ENCODE measurements at regions not wholly inside any gene's neighbourhood (a gene's known extent, or its start where the extent isn't known, plus 50 kb on each side); places are given as distances from the start of the nearest gene placed in this dataset.
"Not testable (repeated sequence)": the region's sequence is repeated elsewhere in the genome, so short reads cannot be mapped to it uniquely, and the experiment has no call there.

GRCh38 chr14:106538201-106538600, 1011.8 kb downstream of the TMEM121 start:
- H3K27me3 ChIP-seq (ENCODE audit: insufficient read depth, low read length): peaks cover 2% of the 10 kb centered on the region
- H3K4me1 ChIP-seq (ENCODE audit: insufficient read depth, low read length): peaks cover 7% of the 10 kb centered on the region
- H3K4me3 ChIP-seq (ENCODE audit: low read length): no peak overlapping the region
- H3K9me3 ChIP-seq (ENCODE audit: low read depth, low read length): no peaks in the 10 kb centered on the region

DNA sequence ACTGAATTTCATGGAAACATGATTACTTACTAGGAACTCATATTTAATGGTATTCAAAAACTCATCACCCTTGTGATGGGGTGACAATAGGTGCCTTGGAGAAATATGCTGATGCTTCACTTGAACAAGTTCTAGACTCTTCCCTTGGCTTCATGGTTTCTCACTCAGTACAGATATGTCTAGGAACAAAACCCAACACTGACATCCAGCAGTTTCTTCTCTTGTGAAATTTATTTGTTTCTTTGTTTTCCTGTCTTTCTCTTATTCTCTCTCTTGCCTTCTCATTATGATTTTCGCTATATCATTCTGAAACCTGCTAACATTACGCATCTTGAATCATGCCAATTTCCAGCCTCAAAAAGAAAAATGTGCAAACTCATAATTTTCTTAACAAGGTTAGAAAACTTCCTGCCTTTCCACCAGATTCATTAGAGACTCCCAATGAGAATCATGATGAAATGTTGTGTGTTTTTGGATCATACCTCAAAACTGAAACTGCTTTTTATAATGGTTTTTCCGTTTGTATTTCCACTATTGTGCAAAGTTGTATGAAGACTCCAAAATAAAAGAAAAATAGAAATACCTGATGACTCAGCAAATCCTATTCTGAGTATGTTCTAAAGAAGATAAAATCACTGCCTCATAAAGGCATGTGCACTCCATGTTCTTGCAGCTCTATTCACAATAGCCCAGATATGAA, 1021.5 kb downstream of the TMEM121 start:
- Histone ChIP-seq H3K4me1 (ENCODE audit: insufficient read depth, low read length) (no peaks in the 10 kb centered on the region), H3K27me3 (ENCODE audit: insufficient read depth, low read length) (no peaks in the 10 kb centered on the region), H3K9me3 (ENCODE audit: low read depth, low read length) (no peaks in the 10 kb centered on the region), H3K4me3 (ENCODE audit: low read length) (no peak overlapping the region)

DNA sequence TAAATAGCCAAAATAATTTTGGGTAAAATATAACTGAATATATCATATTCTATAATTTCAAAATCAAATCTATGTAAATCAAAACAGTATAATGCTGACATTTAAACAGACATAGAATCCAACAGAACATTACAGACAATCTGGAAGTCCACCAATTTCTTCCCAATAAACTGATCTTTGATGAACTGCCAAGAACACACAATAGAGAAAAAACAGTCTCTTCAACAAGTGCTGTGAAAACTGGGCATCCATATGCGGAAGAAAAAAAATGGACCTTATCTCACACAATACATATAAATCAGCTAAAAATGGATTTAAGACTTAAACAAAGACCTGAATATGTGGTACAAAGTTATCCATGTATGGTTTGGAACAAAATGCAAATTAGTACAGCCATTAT, 1022.7 kb downstream of the TMEM121 start:
- Histone ChIP-seq H3K27me3 (ENCODE audit: insufficient read depth, low read length) (no peaks in the 10 kb centered on the region), H3K4me3 (ENCODE audit: low read length) (no peak overlapping the region), H3K9me3 (ENCODE audit: low read depth, low read length) (no peaks in the 10 kb centered on the region), H3K4me1 (ENCODE audit: insufficient read depth, low read length) (no peaks in the 10 kb centered on the region)

DNA sequence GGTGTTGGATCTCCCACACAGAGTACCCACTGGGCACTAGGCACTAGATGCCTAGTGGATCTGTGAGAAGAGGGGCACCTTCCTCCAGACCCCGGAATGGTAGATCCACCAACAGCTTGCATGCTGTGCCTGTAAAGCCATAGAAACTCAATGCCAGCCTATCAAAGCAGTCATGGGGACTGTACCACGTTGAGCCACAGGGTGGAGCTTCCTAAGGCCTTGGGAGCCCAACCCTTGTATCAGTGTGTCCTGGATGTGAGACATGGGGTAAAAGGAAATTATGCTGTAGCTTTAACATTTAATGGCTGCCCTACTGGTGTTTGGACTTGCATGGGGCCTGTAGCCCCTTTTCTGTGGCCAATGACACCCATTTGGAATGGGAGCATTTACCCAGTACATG, 1024.9 kb downstream of the TMEM121 start:
- Histone ChIP-seq H3K4me1 (ENCODE audit: insufficient read depth, low read length) (no peaks in the 10 kb centered on the region), H3K4me3 (ENCODE audit: low read length) (no peak overlapping the region), H3K27me3 (ENCODE audit: insufficient read depth, low read length) (no peaks in the 10 kb centered on the region), H3K9me3 (ENCODE audit: low read depth, low read length) (no peaks in the 10 kb centered on the region)

- H3K4me3 ChIP-seq (ENCODE audit: low read length); H3K9me3 ChIP-seq (ENCODE audit: low read depth, low read length); H3K27me3 ChIP-seq (ENCODE audit: insufficient read depth, low read length); H3K4me1 ChIP-seq (ENCODE audit: insufficient read depth, low read length): not testable (repeated sequence)
These were observed 1029.8 kb downstream of the TMEM121 start for GRCh38 chr14:106556211-106556610.

- no peaks in the 10 kb centered on the region for H3K9me3 ChIP-seq (ENCODE audit: low read depth, low read length)
- no peaks in the 10 kb centered on the region for H3K4me1 ChIP-seq (ENCODE audit: insufficient read depth, low read length)
- peaks cover 2% of the 10 kb centered on the region for H3K27me3 ChIP-seq (ENCODE audit: insufficient read depth, low read length)
- no peak overlapping the region for H3K4me3 ChIP-seq (ENCODE audit: low read length)
These were observed 1030.4 kb downstream of the TMEM121 start for GRCh38 chr14:106556665-106557289.

DNA sequence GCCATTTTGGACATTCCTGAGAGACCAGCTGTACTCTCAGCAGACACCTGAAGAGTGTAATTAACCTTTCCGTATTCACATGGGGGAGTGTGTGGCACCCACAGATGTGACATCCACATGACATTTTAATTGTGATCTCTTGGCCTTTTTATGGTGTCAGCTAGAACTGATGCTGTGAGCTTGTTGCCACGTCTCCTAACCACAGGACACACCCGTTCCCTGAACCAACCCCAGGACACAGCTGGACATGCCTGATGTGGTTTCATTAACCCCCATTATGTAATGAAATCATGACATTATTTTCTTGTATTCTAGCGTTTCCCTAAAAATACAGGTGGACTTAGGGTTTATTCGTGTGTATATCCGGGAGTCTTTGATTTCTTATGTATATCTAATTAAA, 1036.1 kb downstream of the TMEM121 start:
- H3K4me1 ChIP-seq (ENCODE audit: insufficient read depth, low read length): no peaks in the 10 kb centered on the region
- H3K9me3 ChIP-seq (ENCODE audit: low read depth, low read length): no peaks in the 10 kb centered on the region
- H3K4me3 ChIP-seq (ENCODE audit: low read length): no peak overlapping the region
- H3K27me3 ChIP-seq (ENCODE audit: insufficient read depth, low read length): peaks cover 2% of the 10 kb centered on the region

- H3K9me3 ChIP-seq (ENCODE audit: low read depth, low read length): no peaks in the 10 kb centered on the region
- no peaks in the 10 kb centered on the region for H3K27me3 ChIP-seq (ENCODE audit: insufficient read depth, low read length)
- H3K4me3 ChIP-seq (ENCODE audit: low read length): no peak overlapping the region
- H3K4me1 ChIP-seq (ENCODE audit: insufficient read depth, low read length): no peaks in the 10 kb centered on the region
These were observed 1037.8 kb downstream of the TMEM121 start for GRCh38 chr14:106564058-106564643.

- no peaks in the 10 kb centered on the region for H3K4me1 ChIP-seq (ENCODE audit: insufficient read depth, low read length)
- H3K27me3 ChIP-seq (ENCODE audit: insufficient read depth, low read length): peaks cover 8% of the 10 kb centered on the region
- no peak overlapping the region for H3K4me3 ChIP-seq (ENCODE audit: low read length)
- no peaks in the 10 kb centered on the region for H3K9me3 ChIP-seq (ENCODE audit: low read depth, low read length)
These were observed 1052.1 kb downstream of the TMEM121 start for GRCh38 chr14:106578481-106578880.

GRCh38 chr14:106579084-106579483, 1052.7 kb downstream of the TMEM121 start:
- H3K9me3 ChIP-seq (ENCODE audit: low read depth, low read length): no peaks in the 10 kb centered on the region
- H3K4me3 ChIP-seq (ENCODE audit: low read length): no peak overlapping the region
- no peaks in the 10 kb centered on the region for H3K4me1 ChIP-seq (ENCODE audit: insufficient read depth, low read length)
- H3K27me3 ChIP-seq (ENCODE audit: insufficient read depth, low read length): peaks cover 5% of the 10 kb centered on the region

DNA sequence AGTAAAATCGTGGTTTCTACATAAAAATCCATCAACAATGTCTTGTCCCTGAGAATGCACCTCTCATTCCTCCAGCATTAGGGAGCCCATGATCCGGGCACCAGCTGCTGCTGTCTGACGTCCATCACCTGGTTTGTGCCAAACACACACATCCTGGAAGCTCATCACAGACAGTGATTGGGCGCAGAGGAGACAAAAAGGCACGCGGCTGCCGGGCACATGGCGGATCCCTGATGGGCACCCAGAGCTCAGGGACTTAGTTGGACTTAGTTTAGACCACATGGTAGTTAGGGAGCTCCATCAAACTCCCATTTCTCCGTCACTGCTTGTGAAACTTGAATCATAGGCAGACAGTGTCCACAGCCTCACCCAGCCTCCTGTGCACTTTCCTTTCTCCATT, 1059.3 kb downstream of the TMEM121 start:
- H3K4me1 ChIP-seq (ENCODE audit: insufficient read depth, low read length): no peaks in the 10 kb centered on the region
- H3K9me3 ChIP-seq (ENCODE audit: low read depth, low read length): no peaks in the 10 kb centered on the region
- no peaks in the 10 kb centered on the region for H3K27me3 ChIP-seq (ENCODE audit: insufficient read depth, low read length)
- no peak overlapping the region for H3K4me3 ChIP-seq (ENCODE audit: low read length)

DNA sequence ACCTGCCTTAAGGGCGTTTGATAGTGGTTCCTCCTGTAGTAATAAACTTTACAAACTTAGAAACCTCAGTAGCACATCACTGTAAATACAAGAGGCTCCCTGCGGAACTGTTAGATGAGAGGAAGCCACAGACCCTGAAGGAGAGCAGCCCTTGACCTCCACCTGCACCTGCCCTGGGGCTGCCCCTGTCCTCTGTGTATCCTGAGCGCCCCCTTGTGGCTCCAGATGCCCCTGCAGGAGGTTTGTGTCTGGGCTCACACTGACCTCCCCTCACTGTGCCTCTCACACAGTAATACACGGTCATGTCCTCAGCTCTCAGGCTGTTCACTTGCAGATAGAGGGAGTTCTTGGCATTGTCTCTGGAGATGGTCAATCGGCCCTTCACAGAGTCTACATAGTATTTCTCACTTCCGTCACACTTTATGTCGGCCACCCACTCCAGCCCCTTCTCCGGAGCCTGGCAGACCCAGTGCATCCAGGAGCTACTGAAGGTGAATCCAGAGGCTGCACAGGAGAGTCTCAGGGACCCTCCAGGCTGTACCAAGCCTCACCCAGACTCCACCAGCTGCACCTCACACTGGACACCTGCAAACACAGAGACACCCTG, 1059.8 kb downstream of the TMEM121 start:
- no peaks in the 10 kb centered on the region for H3K4me1 ChIP-seq (ENCODE audit: insufficient read depth, low read length)
- H3K9me3 ChIP-seq (ENCODE audit: low read depth, low read length): no peaks in the 10 kb centered on the region
- H3K27me3 ChIP-seq (ENCODE audit: insufficient read depth, low read length): no peaks in the 10 kb centered on the region
- H3K4me3 ChIP-seq (ENCODE audit: low read length): no peak overlapping the region

- not testable (repeated sequence) for H3K4me1 ChIP-seq (ENCODE audit: insufficient read depth, low read length); H3K9me3 ChIP-seq (ENCODE audit: low read depth, low read length); H3K4me3 ChIP-seq (ENCODE audit: low read length)
These were observed 1065.2 kb downstream of the TMEM121 start for GRCh38 chr14:106591539-106591938.

GRCh38 chr14:106592115-106592852, 1065.9 kb downstream of the TMEM121 start:
- not testable (repeated sequence) for H3K9me3 ChIP-seq (ENCODE audit: low read depth, low read length); H3K4me1 ChIP-seq (ENCODE audit: insufficient read depth, low read length); H3K4me3 ChIP-seq (ENCODE audit: low read length); H3K27me3 ChIP-seq (ENCODE audit: insufficient read depth, low read length)

More at GRCh38 chr14:106591539-106591938, 1065.2 kb downstream of the TMEM121 start:
- H3K27me3 ChIP-seq (ENCODE audit: insufficient read depth, low read length): not testable (repeated sequence)

DNA sequence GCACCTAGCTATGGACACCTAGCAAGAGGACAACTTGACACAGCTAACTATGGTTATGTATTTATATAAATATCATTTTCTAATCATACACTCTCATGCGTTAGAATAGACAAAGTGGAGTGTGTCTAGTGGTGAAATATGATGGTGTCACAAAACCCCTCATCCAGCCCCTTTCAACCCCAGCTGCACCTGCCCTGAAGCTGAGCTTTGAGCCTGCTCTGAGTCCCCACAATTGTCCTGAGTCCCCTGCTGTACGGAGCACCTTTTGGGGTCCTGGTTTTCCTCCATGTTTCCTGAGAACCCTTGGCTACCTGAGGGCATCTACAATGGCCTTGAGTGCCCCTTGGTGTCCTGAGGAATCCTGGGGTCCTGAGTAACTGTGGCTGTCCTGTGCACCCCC, 1072.8 kb downstream of the TMEM121 start:
- Histone ChIP-seq H3K4me3 (ENCODE audit: low read length) (no peak overlapping the region), H3K27me3 (ENCODE audit: insufficient read depth, low read length) (no peaks in the 10 kb centered on the region), H3K4me1 (ENCODE audit: insufficient read depth, low read length) (no peaks in the 10 kb centered on the region), H3K9me3 (ENCODE audit: low read depth, low read length) (no peaks in the 10 kb centered on the region)

Data from mononuclear cell (primary cell).